ENCODE measurements at regions not wholly inside any gene's neighbourhood (a gene's known extent, or its start where the extent isn't known, plus 50 kb on each side); places are given as distances from the start of the nearest gene placed in this dataset.

DNA sequence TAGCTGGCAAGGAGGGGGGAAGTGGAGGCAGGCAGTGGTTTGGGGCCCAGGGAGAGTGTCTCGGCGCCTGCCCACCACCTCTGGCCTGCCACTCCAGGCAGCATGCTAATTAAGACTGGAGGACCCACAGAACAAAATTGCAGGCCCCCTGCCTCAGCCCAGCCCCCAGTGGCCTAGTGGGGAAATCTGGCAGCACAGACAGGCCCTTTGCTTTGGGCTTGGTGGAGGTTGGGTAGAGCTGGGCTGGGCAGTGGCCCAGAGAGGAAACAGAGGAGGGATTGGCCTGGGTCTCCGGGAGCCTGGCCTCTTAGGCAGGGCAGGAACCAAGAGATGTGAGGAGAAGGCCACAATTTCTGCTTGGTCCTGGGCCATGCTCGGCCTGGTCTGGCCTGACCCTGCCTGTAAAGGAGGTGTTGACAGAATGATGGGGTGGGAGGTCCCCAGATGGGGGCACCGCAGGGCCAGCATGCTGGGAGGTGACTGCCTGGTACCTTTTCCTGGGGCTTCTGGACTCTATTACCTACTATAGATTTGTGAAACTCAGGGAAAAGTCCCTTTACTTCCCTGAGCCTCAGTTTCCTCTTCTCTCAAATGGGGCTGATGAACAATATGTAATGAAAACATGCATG is 92.4 kb upstream of the PJA1 start:
- H2AFZ ChIP-seq (ENCODE audit: low read length) = no peak overlapping the region
- H4K20me1 ChIP-seq (ENCODE audit: insufficient read depth, low read length, poor library complexity, severe bottlenecking) = no peaks in the 10 kb centered on the region
- no peak overlapping the region for H3K9ac ChIP-seq (ENCODE audit: low read depth, low read length, poor library complexity, severe bottlenecking)
- no peaks in the 10 kb centered on the region for H3F3A ChIP-seq (ENCODE audit: low read depth)
- no peaks in the 10 kb centered on the region for H3K79me2 ChIP-seq (ENCODE audit: insufficient read depth, low read length)
- H3K4me3 ChIP-seq (ENCODE audit: low read length, poor library complexity, severe bottlenecking) = no peak overlapping the region
- no peaks in the 10 kb centered on the region for H3K36me3 ChIP-seq (ENCODE audit: insufficient read depth, low read length)
- no peaks in the 10 kb centered on the region for H3K9me2 ChIP-seq (replicated peaks; ENCODE audit: low read depth, low read length)
- no peaks in the 10 kb centered on the region for H3K4me1 ChIP-seq (ENCODE audit: insufficient read depth, low read length, poor library complexity, severe bottlenecking)
- no peaks in the 10 kb centered on the region for H3K9me3 ChIP-seq (ENCODE audit: insufficient read depth, low read depth, low read length)
- H3K4me2 ChIP-seq (ENCODE audit: low read depth, low read length, poor library complexity, severe bottlenecking) = no peak overlapping the region
- TF ChIP-seq CTCF (conservative IDR thresholded peaks at IDR 0.05; ENCODE audit: low read length) (no peak), EZH2phosphoT487 (IDR thresholded peaks at IDR 0.05; ENCODE audit: borderline replicate concordance) (no peak)
- no peaks in the 10 kb centered on the region for H3K27me3 ChIP-seq (ENCODE audit: insufficient read depth, low read length, poor library complexity, severe bottlenecking)

GRCh38 chrX:69256291-69256565 is 91.0 kb upstream of the PJA1 start:
- Histone ChIP-seq H3K9me3 (ENCODE audit: insufficient read depth, low read depth, low read length) (no peaks in the 10 kb centered on the region), H3K27me3 (ENCODE audit: insufficient read depth, low read length, poor library complexity, severe bottlenecking) (no peaks in the 10 kb centered on the region), H3K36me3 (ENCODE audit: insufficient read depth, low read length) (no peaks in the 10 kb centered on the region), H3F3A (ENCODE audit: low read depth) (no peaks in the 10 kb centered on the region), H3K4me3 (ENCODE audit: low read length, poor library complexity, severe bottlenecking) (no peak overlapping the region), H3K9ac (ENCODE audit: low read depth, low read length, poor library complexity, severe bottlenecking) (no peak overlapping the region), H3K4me1 (ENCODE audit: insufficient read depth, low read length, poor library complexity, severe bottlenecking) (no peaks in the 10 kb centered on the region), H2AFZ (ENCODE audit: low read length) (no peak overlapping the region), H3K79me2 (ENCODE audit: insufficient read depth, low read length) (no peaks in the 10 kb centered on the region), H3K4me2 (ENCODE audit: low read depth, low read length, poor library complexity, severe bottlenecking) (no peak overlapping the region), H3K9me2 (replicated peaks; ENCODE audit: low read depth, low read length) (no peaks in the 10 kb centered on the region), H4K20me1 (ENCODE audit: insufficient read depth, low read length, poor library complexity, severe bottlenecking) (no peaks in the 10 kb centered on the region)
- TF ChIP-seq EZH2phosphoT487 (IDR thresholded peaks at IDR 0.05; ENCODE audit: borderline replicate concordance) (no peak), CTCF (conservative IDR thresholded peaks at IDR 0.05; ENCODE audit: low read length) (no peak)

DNA sequence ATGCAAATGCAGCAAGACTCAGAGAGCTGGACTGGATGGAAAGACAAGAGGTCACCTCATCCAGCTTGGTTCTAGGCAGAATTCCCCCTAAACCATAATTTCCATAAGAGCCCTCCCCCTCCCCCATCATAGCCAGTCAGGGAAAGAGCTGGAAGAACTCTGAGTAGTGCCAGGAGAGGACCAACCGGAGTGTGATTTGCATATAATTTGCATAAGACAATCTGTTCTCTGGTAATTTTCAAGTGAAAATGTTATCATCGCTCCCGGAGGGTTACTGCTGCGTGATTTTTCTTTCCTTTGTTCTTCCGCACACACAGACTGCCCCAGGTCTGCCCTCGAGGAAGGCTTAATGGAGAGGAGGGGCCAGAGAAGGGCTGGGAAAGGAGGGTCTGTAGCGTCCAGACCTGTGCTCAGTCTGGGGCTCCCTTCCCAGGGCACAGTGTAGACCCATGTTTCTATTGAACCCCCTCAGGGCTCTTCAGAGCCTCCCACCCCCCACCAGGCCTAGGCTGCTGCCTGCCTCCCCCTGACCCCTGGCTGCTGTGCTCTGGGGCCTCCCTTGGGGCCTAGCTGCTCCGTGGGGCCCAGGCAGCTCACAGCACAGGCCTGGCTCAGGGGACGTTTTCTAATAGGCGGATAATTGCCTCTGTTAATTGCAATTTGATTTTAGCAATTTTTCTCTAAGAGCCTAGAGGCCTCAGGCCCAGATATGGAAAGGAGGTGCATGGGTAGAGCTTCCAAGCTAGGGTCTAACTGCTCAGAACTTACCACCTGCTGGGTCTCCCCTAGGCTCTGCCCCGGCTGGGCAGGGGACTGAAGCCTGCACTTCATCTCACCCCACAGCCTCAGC is 90.4 kb upstream of the PJA1 start:
- Histone ChIP-seq H3K27me3 (ENCODE audit: insufficient read depth, low read length, poor library complexity, severe bottlenecking) (no peaks in the 10 kb centered on the region), H2AFZ (ENCODE audit: low read length) (no peak overlapping the region)
- TF ChIP-seq EZH2phosphoT487 (IDR thresholded peaks at IDR 0.05; ENCODE audit: borderline replicate concordance) (no peak), CTCF (conservative IDR thresholded peaks at IDR 0.05; ENCODE audit: low read length) (no peak)

More for the DNA sequence above, 90.4 kb upstream of the PJA1 start:
- Histone ChIP-seq H3K4me1 (ENCODE audit: insufficient read depth, low read length, poor library complexity, severe bottlenecking) (no peaks in the 10 kb centered on the region), H3K36me3 (ENCODE audit: insufficient read depth, low read length) (no peaks in the 10 kb centered on the region), H3K9me2 (replicated peaks; ENCODE audit: low read depth, low read length) (no peaks in the 10 kb centered on the region), H3K9me3 (ENCODE audit: insufficient read depth, low read depth, low read length) (no peaks in the 10 kb centered on the region), H4K20me1 (ENCODE audit: insufficient read depth, low read length, poor library complexity, severe bottlenecking) (no peaks in the 10 kb centered on the region), H3K9ac (ENCODE audit: low read depth, low read length, poor library complexity, severe bottlenecking) (no peak overlapping the region), H3F3A (ENCODE audit: low read depth) (no peaks in the 10 kb centered on the region), H3K4me2 (ENCODE audit: low read depth, low read length, poor library complexity, severe bottlenecking) (no peak overlapping the region), H3K79me2 (ENCODE audit: insufficient read depth, low read length) (no peaks in the 10 kb centered on the region), H3K4me3 (ENCODE audit: low read length, poor library complexity, severe bottlenecking) (no peak overlapping the region)

Measured in Loucy (cell line).